PFSK-1 (cell line): ENCODE measurements at regions not wholly inside any gene's neighbourhood (a gene's known extent, or its start where the extent isn't known, plus 50 kb on each side); places are given as distances from the start of the nearest gene placed in this dataset.

ENCODE experiments used
- POLR2AphosphoS5 ChIP-seq: IDR thresholded peaks from 2 replicates; pipeline ENCODE4 v1.6.1; 2012; ENCODE audit warnings: low read depth, mild to moderate bottlenecking, control low read depth, low read length, moderate library complexity
- REST ChIP-seq, 2 experiments: IDR thresholded peaks; 2 replicates each; pipeline versions ENCODE4 v1.6.1 to v1.8.0; 2011 to 2012; ENCODE audit warnings: low read depth in 2 of 2, low read length in 2 of 2, control low read depth in 1 of 2, inconsistent platforms in 1 of 2, mild to moderate bottlenecking in 1 of 2, moderate library complexity in 1 of 2; ENCODE audit not compliant: insufficient read depth in 1 of 2
- TAF1 ChIP-seq: IDR thresholded peaks from 2 replicates; pipeline ENCODE4 v1.6.1; 2012; ENCODE audit warnings: low read length, control low read depth, borderline replicate concordance; ENCODE audit not compliant: insufficient read depth

DNA sequence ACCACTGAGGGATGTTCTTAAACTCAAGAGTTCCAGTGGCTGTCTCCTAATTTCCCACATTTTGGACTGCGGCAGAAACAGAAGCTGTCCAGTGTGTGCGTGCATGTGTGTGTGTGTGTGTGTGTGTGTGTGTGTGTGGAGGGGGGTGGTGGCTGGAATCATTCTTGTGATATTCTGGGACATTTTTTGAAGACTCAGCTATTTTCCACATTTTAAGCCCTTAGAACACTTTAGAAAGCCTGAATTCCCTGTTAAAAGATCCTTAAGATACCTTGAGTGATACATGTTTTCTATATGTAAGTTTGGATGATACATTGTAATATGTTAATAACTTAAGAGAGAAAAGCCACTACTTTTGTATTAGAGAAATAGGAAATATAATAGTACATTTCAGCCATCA lies 636.4 kb downstream of the PLPP3 start:
- TF ChIP-seq POLR2AphosphoS5 (no peak), REST (IDR thresholded peaks at IDR 0.05; ENCODE audit: insufficient read depth in 1 of 2, low read depth in 2 of 2, low read length in 2 of 2) (no peak), TAF1 (no peak)
